HG03469 (cell line): ENCODE measurements at regions not wholly inside any gene's neighbourhood (a gene's known extent, or its start where the extent isn't known, plus 50 kb on each side); places are given as distances from the start of the nearest gene placed in this dataset.
"Not testable (repeated sequence)": the region's sequence is repeated elsewhere in the genome, so short reads cannot be mapped to it uniquely, and the experiment has no call there.

ENCODE experiments used
- ATAC-seq: cut with Tn5 transposase; IDR thresholded peaks from one replicate; pipeline ENCODE4 v1.9.1; 2021; ENCODE audit warnings: mild to moderate bottlenecking, moderate library complexity, moderate number of reproducible peaks; ENCODE audit not compliant: unreplicated experiment

DNA sequence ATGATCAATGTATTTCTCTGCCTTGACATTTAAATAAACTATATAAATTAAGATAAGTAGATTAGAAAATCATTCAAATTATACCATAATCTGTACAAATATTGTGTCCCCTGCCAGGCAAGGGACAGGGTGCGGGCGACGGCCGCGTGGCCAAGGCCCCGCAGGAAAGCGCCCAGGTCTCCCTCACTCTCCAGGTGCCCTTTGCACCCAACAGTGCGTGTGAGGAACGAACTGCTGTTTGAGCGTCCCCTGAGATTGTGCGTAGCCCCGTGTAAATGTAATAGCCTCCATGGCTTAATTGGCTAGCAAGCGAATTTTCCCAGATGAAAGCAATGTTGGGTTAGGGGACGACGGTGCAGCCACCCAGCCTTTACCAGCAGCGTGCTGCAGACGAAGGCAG lies 161.4 kb downstream of the SYT15 start:
- ATAC-seq = not testable (repeated sequence)

DNA sequence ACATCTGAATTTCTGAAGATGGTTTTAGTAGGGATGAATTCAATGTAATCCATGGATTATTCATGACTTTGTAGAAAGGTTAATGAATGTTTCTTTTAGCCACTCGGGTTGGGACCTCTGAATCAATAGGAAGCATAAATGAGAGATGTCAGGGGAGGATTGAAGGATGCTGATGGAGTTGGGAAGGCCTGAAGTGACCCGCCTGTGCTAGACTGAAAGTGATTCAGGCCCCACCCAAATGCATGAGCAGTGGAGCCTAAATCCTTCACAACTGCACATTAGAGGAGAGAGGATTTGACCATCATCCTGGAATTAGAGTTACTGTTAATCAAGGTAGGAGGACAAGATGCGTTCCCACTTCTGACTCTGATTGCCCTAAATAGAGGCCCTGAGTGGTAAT lies 162.2 kb upstream of the PTPN20 start:
- not testable (repeated sequence) for ATAC-seq

DNA sequence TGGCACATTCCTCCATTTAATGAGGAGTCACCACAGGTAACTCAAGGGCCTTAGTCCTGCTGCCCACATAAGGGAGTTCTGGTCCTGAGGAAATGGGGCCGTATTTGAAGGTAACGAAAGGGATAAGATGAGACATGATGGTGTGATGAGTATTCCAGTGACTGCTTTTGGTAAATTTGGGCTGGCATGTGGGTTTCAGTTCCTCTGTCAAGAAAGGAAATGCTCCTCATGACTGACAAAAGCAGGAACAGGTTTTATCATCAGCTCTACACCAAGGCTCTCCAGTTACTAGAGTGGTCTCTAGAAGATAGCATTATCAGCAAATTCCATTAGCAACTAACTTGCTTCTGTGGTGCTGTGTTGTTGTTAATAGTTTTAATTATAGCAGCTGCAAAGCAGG lies 161.8 kb upstream of the PTPN20 start:
- not testable (repeated sequence) for ATAC-seq

DNA sequence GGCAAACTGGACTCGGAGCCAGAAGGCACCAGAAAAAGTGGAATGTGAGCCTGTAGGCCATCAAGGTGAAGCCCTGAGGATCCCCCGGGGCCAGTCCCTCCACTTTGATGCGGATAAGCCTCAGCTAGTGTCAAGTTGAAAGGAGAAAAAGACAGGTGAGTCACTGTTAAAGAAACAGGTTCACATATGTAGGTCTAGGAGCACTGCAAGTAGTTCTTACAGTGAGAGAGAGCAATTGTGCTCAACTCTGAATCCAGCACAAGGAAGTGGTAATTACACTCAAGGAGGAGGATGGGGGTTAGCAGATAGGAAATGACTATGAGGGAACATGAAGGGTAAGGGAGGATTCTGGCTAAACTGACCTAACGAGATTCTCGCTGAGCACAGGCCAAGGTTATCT lies 157.5 kb upstream of the PTPN20 start:
- not testable (repeated sequence) for ATAC-seq

DNA sequence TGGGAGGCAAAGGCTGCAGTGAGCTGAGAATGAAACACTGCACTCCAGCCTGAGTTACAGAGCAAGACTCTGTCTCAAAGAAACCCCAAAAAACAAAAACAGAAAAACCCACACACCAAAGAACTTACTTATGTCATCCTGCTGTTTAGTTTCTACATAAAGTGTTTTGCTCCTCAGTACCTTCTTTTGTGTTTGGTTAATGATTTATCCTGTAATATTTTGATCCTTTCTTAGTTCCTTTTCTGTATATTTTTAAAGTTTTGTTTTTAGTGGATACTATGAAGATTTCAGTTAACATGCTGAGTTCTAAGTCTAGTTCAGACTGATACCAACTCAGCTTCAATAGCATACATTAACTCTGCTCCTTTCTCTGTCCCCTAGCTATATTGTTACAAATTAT lies 149.8 kb upstream of the PTPN20 start:
- ATAC-seq = peak; percentile 62

DNA sequence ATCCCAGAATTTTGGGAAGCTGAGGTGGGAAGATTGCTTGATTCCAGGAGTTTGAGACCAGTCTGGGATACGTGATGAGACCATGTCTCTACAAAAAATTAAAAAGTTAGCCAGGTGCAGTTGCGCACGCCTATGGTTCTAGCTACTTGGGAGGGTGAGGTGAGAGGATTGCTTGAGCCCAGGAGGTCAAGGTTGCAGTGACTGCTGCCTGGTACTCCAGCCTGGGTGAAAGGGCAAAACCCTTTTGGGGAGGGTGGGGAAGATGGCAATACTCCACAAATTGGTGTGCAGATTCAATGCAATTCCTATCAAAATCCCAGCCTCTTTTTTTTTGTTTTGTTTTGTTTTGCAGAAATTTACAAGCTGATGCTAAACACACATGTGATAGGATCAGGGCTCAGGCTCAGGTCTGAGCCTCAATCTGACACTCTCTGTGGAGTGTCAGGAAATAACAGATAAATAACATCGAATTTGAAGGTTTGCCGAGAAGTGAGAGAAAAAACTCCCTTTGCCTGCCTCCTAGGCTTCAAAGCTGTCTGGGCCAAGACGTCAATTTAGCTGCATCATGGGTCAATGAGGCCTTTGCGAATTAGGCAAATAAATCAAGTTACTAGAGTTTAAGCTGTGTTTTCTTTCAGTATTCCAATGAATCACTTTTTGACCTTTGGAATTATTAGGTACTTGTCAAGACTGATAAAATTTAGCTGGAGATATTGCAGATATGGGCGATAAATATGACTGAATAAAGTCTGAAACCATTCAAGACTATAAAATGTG lies 142.5 kb upstream of the PTPN20 start:
- ATAC-seq = not testable (repeated sequence)

DNA sequence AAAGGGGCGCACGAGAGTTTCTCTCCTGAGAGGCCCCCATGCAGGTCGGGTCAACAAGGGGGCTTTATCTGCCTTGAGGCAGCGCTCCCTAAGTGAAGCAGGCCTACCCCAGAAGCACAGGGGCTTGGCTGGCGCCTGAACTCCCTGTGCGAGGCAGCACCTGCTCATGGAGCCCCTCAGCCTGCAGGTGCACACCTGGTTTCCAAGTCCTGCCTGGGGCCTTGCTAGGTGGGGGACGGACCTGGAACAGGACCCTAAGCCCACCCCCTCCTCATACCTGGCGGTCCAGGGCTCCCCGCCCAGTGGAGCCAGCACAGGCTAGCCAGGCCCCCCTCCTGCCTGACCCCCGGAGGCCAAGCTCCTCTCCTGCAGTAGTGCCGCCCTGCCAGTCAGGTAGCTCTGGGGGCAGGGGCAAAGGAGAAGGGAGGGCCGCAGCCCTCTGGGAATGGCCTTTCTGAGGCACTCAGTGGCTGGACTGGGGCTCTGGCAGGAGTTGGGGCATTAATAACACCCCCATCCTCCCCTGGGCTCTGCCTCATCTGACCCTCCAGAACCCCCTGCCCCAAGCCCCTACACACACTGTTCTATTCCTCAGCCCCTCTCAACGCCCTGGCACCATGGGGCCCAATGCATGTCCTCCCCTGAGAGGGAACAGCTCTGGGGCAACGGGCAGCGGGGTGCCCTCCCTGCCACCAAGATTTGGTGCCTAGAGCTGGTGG lies 137.9 kb upstream of the PTPN20 start:
- ATAC-seq = not testable (repeated sequence)

DNA sequence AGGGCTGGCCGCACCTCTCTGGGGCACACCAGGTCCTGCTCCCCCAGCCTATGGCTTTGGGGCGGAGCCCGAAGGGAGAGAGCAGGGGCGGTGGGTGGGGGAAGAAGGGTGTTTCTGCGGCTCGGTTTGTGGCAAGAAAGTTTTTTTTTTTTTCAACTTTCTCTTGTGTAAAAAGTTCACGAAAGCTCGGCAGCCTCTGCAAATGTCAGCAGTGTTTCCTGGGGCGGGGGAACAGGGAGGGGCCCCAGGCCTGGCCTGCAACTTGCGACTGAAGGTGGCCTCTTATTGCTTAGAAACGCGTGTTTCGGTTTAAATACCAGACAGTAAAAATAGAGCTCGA lies 137.4 kb upstream of the PTPN20 start:
- ATAC-seq = not testable (repeated sequence)

DNA sequence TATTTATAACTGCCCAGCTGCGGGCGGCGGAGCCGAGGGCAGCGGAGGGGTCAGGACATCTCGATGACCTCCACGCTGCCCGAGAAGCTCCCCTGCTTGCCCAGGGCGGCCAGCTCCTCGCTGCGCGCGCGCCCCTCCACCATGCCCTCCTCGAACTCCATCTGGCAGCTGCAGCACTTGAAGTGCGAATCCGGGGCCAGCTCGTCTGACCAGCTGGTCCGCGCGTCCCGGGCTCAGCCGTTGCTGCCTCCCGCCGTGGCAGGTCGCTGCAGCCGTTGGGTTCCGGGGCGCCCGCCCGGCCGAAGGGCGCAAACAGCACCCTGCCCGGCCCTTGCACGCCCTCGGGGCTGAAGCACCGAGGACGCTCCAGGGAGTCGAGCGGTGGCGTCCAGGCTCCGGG lies 136.9 kb upstream of the PTPN20 start:
- ATAC-seq = not testable (repeated sequence)

DNA sequence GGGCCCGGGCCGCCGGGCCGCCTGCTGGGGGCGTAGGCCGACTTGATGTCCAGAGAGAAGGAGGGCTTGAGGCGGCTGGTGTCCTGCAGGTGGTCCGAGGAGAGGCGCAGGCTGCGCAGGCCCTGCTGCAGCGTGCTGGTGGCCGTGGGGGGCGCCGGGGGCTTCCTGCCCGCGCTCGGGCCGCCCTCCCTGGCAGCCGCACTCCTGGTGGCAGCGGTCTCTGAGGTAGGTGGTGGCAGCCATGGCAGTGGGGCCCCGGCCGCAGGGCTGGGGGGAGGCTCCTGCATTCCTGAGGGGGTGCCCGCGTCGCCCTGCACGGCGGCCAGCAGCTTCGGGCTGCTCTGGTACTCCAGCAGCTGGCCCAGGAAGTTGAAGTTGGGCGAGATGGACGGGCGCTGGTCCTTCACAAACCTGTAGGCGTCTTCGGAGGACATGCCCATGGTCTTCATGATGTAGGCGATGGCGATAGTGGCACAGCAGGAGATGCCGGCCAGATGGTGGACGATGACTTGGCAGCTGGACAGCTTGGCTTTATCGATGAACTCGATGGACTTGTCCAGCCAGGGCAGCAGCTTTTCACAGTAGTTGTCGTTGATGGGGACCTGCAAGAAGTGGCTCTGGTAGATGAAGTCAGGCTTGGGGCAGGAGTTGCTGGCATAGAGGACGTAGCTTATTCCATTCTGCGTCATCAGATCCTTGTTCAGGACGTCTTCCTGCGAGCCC lies 136.1 kb upstream of the PTPN20 start:
- not testable (repeated sequence) for ATAC-seq

DNA sequence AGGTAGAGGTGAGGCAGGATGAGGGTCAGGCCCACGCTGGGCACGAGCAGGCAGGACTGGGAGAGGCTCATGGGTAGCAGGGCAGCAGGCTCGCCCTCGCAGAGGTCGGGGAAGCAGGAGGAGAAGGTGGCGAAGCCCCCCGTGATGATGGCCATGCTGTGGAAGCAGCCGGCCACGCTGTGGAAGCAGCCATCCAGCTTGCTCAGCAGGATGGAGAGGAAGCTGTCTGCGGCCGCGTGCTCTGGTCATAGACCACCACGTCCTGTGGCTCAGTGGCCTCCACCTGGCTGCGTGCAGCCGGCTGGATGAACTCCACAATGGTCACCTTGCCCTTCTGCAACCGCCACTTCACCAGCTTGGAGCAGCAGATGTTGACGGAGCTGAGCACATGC lies 135.6 kb upstream of the PTPN20 start:
- ATAC-seq = not testable (repeated sequence)

DNA sequence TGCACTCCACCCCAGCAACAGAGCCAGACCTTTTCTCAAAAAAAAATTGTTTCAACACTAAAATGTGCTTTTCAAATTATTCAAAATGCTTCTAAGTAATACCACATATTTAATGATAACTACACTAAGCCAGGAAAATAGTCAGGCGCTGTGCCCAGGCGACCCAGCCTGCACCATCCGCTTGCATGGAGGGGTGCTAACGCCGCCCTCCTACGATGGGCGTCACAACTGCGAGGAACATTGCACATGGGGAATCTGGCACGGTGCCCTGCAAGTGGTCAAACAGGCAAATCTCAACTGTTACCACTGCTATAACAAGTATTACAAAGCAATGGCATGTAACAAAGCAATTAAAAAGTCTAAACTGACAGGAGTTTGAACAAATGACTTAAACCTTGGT lies 131.7 kb upstream of the PTPN20 start:
- not testable (repeated sequence) for ATAC-seq

DNA sequence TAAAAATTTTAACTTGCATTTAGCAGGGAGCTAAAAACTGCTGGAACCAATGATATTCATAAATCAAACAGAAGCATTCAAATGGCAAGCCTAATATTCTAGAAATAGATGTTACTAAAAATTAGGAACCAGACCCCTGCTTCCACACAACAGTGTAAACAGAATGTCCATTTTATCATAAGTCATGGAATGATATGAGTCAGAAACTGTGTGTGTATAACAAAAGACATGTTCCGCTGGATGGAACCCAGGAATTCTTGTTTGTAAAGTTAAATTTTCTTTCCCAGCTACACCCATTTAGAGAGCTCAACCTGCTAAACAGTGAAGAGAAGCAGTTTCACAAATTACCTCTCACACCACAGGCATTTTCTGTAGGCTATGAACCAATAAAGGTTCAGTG lies 131.1 kb upstream of the PTPN20 start:
- not testable (repeated sequence) for ATAC-seq

DNA sequence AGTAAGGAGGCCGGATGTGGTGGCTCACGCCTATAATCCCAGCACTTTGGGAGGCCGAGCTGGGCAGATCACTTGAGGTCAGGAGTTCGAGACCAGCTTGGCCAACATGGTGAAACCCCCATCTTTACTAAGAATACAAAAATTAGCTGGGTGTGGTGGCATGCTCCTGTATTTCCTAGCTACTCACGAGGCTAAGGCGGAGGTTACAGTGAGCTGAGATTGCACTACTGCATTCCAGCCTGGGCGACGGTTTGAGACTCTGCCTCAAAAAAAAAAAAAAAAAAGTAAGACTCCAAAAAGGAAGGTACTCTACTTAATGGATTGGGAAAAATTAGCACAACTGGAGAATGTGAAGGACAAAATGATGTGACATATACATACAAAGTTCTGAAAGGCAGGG lies 130.2 kb upstream of the PTPN20 start:
- ATAC-seq = not testable (repeated sequence)

DNA sequence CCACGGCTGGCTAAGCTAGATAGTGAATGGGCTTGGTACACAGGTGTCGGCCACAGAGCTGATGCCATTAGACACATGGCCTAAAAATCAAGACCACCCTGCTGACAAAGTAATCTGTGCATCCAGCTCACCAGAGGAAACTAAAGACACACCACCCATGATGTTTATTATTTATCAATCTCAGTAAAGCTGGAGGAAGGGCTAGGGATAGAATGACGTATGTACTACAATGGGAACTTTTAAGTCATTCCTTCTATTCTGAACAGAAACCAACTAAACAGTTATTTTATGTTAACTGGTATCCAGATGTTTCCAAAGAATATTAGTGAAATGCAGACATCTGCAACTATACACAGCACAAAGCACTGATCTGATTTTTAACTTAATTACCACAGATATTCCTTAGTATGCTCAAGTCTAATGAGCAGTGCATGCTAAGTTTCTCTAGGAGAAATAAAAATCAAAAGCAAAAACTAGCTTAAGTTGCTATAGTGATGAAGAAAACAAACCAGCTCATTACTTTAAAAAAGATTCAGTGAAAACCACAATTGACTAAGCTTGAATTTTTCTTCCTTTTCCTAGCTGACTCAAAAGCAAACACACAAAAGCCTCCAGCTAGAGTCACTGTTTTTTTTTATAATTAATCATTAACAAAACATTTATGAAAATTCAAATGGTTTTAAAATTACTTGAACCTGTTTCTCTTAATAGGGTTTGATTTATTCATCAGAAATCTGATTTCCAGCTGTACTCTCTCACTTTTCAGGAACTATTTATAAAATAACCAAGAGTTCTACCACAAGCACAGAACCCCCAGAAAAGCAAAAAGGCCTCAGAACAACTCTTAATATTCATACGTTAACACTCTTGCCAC lies 129.0 kb upstream of the PTPN20 start:
- not testable (repeated sequence) for ATAC-seq

DNA sequence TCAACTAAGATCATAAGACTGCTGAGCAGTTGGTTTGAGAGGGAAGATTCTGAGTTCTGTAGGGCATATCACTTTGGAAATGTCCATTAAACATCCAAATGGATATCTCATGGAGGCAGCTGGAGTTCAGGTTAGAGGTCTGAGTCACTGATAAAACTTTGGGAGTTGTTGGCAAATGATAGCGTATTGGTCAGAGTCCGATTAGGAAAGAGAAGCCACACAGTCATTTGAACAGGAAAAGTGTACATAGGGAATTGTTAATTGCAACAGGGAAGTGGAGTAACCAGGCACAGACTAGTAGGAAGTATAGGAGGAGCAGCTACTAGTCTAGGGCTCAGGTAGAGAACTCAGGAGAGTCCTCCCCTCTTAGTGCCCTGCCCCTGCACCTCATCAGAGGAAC lies 126.6 kb upstream of the PTPN20 start:
- ATAC-seq = not testable (repeated sequence)

DNA sequence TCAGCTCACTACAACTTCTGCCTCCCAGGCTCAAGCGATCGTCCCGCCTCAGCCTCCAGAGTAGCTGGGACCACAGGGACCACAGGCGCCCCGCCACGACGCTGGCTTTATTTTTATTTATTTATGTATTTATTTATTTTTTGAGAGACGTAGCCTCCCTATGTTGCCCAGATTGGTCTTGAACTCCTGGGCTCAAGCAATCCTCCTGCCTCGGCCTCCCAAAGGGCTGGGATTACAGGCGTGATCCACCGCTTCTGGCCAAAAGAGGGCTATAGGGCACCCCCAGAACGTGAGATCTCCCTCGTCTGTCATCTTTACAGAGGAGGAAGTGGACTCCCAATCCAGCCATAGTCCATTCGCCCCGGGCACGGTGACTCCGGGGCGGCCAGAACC lies 125.1 kb upstream of the PTPN20 start:
- not testable (repeated sequence) for ATAC-seq

DNA sequence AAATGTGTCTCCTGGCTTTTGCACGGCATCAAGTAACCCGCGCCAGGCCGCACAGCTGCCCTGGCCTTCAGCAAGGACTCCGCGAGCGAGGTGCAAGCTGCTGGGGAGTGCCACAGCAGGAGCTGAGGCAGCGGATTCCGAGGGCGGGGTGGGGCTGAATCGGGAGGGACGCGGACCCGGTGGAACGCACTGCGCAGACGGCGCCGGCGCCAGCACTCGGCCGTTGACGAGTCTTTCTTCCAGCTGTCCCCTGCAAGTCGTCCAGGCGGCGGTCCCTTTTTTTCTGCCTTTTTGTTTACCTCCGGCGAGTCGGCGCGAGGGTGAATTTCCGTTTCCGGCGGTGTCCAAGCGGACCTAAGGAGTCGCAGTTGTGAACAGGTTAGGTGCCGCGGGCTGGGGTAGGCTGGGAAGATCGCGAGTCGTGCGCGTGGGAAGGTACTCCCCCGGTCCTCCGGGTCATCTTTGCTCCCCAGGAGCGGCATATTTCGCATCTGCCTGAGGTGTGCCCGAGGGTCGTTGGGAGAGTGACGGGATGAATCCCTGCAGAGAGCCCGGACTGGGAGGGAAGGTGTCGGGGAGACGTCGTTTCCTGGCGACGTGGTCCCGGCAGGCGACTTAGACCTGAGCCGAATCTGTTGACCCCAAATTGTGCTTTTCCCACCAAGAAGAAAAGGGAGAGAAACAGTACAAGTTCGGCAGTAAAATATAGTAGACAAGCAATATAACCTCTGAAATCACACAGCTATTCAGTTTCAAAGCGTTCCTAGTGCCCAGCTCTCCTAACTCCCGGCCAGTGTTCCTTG lies 124.5 kb upstream of the PTPN20 start:
- ATAC-seq = not testable (repeated sequence)

DNA sequence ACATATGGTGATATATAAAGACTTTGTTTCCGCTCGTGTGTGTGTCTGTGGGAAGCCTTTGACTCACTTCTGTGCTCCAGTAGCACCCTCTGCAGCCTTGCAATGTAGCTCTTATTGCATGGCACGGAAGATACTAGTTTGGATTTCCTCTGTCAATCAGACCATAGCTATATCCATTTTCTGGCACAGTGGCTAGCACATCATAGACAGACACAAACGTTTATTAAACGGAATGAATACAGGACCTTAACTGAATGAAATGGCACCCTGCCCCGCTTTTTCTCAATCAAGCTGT lies 124.0 kb upstream of the PTPN20 start:
- no peak for ATAC-seq
